Suppressor macrophage treated with lipopolysaccharide for 4 hours (primary cell): ENCODE measurements at regions not wholly inside any gene's neighbourhood (a gene's known extent, or its start where the extent isn't known, plus 50 kb on each side); places are given as distances from the start of the nearest gene placed in this dataset.
"Not testable (repeated sequence)": the region's sequence is repeated elsewhere in the genome, so short reads cannot be mapped to it uniquely, and the experiment has no call there.

ENCODE experiments used
- DNase-seq: peaks from one replicate; pipeline ENCODE4 v3.0.0-alpha.2; 2020

DNA sequence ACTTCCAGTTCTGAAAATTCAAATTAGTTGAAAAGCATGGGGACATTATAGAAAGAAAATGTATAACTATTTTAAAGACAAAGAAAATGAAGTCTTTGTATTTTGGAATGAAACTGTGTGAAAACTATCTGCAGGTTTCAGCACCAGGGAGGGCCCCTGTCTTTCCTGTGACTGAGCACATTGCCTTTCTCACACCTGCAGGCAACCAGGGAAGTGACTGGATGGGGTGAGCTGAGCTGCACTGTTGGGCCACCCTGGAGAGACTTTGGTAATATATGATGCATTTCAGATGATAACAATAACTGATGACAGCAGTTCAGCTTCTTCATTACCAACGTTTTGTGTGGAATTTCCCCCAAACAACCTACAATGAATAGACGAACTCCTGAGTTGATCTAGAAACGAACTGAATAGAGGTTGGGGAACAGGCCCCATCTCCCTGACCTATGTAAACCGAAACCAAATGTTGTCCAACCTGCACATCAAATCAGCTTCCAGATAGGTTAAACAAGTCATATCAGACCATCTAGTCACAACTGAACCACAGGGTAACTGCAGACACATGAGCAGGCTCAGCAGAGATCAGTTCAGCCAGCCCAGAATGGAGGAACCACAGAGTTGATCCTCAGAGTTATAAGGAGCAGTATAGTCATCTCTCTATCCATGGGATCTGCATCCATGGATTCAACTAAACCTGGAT is 1402.2 kb downstream of the RPIA start:
- not testable (repeated sequence) for DNase-seq

DNA sequence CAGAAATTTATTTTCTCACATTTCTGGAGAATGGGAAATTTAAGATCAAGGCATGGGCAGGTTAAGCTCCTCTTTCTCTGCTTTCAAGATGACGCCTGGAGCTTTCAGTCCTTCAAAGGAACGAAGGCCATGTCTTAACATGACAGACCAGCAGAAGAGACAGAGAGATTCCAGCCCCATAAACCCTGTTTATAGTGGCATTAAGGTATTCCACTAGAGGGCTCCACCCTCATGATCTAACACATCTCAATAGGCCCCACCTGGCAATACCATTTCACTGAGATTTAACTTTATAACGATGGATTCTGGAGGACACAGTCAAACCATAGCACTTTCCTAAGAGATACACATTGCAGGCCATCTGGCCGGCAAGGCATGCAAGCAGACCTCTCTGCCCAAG is 1406.1 kb downstream of the RPIA start:
- not testable (repeated sequence) for DNase-seq

GRCh38 chr2:90105142-90105541 is 1413.7 kb downstream of the RPIA start:
- DNase-seq = not testable (repeated sequence)

DNA sequence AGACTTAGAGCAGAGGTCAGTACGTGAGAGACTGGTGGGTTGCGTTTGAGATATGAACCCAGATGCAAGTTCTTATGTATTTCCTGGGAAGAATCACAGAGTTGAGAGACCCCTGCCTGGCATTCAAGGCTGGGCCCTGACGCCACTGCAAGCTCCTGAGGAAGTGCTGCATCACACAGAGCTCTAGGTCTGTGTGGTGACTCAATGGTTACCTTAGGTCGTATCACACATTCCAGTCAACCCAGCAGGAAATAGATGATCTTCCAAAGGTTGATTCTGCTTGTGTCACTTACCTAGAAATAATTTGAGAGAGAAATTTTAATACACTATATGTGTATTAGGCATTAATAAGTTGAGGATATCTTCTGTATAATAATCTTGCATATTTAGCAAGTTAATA is 1431.9 kb downstream of the RPIA start:
- DNase-seq = not testable (repeated sequence)

GRCh38 chr2:90139046-90139445 is 1447.6 kb downstream of the RPIA start:
- not testable (repeated sequence) for DNase-seq

DNA sequence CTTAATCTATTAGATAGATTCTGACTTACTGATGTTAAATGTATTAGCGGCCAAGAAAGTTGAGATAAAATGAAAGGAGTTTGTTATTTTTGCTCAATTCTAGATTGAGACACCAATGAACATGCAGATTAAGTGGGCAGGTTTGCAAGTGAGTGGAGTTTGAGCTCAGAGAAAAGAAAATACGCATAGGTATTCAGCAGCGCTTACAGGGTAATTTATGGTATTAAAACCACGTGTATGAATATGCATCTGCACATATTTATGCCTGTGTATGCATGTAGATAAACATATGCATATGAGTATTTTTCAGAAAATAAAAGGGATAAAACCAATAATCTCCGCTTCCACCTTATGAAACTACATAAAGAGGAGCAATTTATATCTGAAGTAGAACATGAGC is 1450.1 kb downstream of the RPIA start:
- DNase-seq = not testable (repeated sequence)

- DNase-seq = not testable (repeated sequence)
Observed at GRCh38 chr2:90151805-90152204, 1460.3 kb downstream of the RPIA start.

DNA sequence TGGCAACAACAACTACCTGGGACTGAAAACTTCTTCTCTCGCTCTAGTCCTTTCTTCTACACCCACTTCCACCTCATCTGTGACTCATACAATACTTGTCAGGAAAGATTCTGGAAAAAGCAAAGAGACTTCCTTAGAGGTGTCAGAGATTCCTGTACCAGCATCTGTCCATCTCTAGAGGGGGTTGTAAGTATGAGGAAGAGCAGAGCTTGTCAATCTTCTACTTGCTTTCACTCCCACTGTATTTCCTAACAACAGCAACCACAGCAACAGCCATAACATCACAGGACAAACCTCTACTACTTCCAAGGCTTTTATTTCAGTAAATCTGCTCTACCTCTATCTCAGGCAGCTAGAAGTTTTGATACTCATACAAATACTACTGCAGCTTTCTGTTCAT is 1479.5 kb downstream of the RPIA start:
- DNase-seq = not testable (repeated sequence)

DNA sequence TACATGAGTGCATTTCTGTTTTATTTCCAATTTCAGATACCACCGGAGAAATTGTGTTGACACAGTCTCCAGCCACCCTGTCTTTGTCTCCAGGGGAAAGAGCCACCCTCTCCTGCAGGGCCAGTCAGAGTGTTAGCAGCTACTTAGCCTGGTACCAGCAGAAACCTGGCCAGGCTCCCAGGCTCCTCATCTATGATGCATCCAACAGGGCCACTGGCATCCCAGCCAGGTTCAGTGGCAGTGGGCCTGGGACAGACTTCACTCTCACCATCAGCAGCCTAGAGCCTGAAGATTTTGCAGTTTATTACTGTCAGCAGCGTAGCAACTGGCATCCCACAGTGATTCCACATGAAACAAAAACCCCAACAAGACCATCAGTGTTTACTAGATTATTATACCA is 1481.6 kb downstream of the RPIA start:
- DNase-seq = not testable (repeated sequence)

GRCh38 chr2:90179591-90179990 is 1488.1 kb downstream of the RPIA start:
- not testable (repeated sequence) for DNase-seq

- peak; percentile 31 for DNase-seq
Observed at GRCh38 chr2:90207454-90208058, 1516.1 kb downstream of the RPIA start.

- no peak for DNase-seq
Observed at GRCh38 chr2:90209009-90209408, 1517.5 kb downstream of the RPIA start.

GRCh38 chr2:90209806-90210205 is 1518.3 kb downstream of the RPIA start:
- no peak for DNase-seq

DNA sequence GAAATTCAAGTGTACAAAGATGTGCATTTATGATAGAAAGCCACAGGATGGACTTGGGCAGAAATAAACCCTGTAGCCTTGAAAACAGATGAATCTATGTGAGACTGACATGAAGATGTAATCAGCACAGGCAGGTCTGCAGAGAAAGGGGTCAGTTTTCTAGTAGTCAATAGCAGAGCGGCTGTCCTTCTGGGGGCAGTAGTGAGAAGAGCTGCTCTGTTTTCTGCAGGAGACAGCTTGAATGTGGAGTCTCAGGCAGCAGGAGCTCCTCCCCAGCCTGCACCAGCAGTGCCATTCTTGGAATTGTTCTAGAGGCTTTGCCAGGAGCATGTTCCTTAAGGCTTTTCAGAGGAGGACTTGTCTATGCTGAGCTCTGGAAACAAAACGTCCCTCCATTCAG is 1524.4 kb downstream of the RPIA start:
- DNase-seq = not testable (repeated sequence)

DNA sequence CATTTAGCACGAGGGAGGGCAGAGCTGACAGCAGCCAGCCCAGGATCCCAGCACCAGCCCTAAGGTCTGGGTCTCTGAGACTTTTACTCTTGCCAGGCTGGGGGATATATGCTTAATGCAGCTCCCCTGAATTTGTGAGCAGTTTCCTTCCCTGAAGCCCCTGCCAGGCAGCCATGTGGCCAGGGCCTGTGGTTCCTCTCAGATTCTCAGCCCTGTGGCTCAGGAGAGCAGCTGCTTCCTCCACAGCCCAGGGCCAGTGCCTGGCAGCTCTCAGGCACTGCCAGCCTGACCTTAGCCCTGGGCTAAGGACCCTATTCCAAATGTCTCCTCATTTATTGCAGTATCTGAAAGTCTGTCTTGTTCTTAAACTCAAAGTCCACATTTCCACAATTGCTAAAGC is 1525.3 kb downstream of the RPIA start:
- DNase-seq = not testable (repeated sequence)

- DNase-seq = not testable (repeated sequence)
Observed at GRCh38 chr2:90218534-90218933, 1527.1 kb downstream of the RPIA start.

DNA sequence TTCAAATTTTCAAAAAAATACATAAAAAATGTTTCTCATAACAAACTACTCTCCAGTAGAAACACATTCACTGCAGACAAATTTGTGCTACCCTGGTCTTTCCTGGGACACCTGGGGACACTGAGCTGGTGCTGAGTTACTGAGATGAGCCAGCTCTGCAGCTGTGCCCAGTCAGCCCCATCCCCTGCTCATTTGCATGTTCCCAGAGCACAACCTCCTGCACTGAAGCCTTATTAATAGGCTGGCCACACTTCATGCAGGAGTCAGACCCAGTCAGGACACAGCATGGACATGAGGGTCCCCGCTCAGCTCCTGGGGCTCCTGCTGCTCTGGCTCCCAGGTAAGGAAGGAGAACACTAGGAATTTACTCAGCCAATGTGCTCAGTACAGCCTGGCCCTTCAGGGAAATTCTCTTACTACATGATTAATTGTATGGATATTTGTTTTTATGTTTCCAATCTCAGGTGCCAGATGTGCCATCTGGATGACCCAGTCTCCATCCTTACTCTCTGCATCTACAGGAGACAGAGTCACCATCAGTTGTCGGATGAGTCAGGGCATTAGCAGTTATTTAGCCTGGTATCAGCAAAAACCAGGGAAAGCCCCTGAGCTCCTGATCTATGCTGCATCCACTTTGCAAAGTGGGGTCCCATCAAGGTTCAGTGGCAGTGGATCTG is 1529.3 kb downstream of the RPIA start:
- peak; percentile 5 for DNase-seq

GRCh38 chr2:90221300-90221651 is 1529.8 kb downstream of the RPIA start:
- peak; percentile 4 for DNase-seq

GRCh38 chr2:90224767-90225166 is 1533.3 kb downstream of the RPIA start:
- DNase-seq = peak; percentile 12

- not testable (repeated sequence) for DNase-seq
Observed at GRCh38 chr2:90226465-90227072, 1535.1 kb downstream of the RPIA start.

DNA sequence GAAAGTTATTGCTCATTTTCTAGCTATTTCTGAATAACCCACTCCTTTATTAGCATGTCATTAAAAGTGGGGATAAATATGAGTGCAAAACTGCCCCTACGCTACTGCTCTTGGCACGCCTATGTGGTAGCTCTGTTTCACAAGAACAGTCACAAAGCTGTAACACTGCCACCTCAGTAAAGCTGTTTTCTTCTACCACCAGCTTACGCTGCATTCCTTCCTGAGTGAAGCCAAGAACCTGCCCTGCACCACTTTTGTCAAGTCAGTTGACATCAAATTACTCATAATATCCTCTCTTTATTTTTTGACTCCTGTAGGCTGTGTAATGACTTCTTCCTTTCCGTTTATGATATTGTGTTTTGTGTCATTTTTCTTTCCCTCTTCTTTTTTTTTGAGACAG is 1539.7 kb downstream of the RPIA start:
- DNase-seq = not testable (repeated sequence)

DNA sequence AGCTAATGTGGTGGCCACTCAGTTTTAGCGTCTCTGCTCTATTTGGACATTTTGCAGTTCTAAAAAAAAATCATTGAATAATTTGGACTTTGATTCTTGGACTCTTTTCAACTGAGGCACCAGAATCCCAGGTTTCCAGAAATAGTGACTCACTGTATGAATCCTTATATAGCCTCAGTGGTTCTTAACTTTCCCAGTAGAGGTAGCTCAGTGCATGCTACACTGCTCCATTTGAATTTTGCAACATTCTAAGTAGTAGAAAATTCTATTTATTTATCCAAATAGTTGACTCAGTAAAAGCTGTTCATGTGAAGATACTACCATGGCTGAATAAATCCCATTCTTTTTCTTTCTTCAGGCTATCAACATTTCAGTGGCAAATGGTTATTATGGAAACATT is 1544.0 kb downstream of the RPIA start:
- not testable (repeated sequence) for DNase-seq

- DNase-seq = peak; percentile 10
Observed at GRCh38 chr2:90237923-90238361, 1546.5 kb downstream of the RPIA start.
